ENCODE measurements at regions not wholly inside any gene's neighbourhood (a gene's known extent, or its start where the extent isn't known, plus 50 kb on each side); places are given as distances from the start of the nearest gene placed in this dataset.

DNA sequence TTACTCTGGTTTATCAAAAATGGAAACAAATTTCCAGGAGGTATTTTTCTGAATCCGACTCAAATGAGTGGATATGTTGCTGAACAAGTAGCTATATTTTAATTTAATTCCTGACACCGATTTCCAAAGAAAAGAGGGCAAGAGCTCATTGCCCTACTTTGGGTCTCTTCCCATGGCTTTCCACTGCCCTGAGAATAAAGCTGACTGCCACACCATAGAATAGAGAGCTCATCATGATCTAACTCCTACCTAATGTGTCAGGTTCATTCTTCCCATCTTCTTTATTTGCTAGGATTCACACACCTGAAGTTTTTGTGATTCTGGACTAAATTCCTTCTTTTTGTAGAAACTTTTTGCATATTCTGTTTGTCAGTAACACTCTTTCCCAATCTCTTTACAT is 792.1 kb downstream of the DTWD2 start:
- no peak overlapping the region for H3K4me3 ChIP-seq (ENCODE audit: low read depth, low read length)
- TF ChIP-seq, protein P1, sequence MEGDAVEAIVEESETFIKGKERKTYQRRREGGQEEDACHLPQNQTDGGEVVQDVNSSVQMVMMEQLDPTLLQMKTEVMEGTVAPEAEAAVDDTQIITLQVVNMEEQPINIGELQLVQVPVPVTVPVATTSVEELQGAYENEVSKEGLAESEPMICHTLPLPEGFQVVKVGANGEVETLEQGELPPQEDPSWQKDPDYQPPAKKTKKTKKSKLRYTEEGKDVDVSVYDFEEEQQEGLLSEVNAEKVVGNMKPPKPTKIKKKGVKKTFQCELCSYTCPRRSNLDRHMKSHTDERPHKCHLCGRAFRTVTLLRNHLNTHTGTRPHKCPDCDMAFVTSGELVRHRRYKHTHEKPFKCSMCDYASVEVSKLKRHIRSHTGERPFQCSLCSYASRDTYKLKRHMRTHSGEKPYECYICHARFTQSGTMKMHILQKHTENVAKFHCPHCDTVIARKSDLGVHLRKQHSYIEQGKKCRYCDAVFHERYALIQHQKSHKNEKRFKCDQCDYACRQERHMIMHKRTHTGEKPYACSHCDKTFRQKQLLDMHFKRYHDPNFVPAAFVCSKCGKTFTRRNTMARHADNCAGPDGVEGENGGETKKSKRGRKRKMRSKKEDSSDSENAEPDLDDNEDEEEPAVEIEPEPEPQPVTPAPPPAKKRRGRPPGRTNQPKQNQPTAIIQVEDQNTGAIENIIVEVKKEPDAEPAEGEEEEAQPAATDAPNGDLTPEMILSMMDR (IDR thresholded peaks at IDR 0.05; ENCODE audit: insufficient read depth, low read length) = no peak
- no peak for DNase-seq (ENCODE audit: low read depth)

GRCh38 chr5:118195211-118195610 is 793.1 kb downstream of the DTWD2 start:
- TF ChIP-seq, protein P1 (IDR thresholded peaks at IDR 0.05; ENCODE audit: insufficient read depth, low read length) = no peak
- DNase-seq (ENCODE audit: low read depth) = no peak
- no peak overlapping the region for H3K4me3 ChIP-seq (ENCODE audit: low read depth, low read length)

DNA sequence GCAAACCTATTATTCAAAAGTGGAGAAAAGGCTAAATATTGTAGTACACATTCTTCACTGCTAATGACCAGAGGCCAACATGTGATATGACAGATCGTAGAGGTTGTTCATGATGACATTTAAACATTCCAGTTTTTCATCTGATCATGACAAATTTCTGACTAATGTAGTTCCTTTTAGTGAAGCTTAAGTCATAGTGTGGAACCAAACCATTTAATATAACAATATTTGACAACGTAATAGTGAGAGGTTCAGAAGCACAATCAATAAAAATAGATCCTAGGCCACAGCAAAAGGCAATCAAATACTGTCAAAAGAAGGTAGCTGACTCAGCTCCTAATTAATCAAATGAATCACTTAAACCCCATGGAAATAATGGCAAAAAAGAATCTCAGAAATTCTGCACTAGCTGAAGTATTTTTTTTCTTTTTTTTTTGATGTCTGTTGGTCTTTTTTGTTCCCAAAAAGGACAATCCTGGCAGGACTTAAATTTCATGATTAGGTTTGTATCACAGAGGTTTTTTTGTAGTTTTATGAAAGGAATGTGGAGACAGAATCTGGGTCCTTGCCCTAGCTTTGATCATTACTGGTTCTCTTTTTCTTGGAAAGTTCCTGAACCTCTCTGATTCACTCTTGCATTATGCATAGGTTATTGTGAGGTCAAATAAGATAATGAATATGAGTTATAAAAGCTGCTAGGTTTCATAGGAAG is 795.0 kb downstream of the DTWD2 start:
- H3K4me3 ChIP-seq (ENCODE audit: low read depth, low read length) = no peak overlapping the region
- TF ChIP-seq, protein P1 (IDR thresholded peaks at IDR 0.05; ENCODE audit: insufficient read depth, low read length) = no peak
- DNase-seq (ENCODE audit: low read depth) = no peak

DNA sequence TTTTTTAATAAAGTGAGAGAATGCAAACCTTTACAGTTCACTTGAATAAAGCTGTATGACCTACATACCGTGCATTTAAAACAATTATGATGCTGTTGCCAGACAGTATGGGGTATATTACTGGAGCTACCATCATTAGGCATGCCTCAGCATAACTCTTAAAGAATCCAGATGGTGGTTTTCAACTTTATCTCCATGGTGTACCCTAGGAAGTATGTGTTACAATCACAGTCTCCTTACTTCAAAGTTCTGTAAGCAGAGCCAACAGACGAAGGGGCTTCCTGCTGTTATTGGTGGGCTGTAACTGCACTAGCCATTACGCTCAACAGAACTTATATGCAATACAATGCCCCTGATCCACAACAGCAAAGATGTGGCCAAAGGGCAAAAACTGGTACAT is 803.3 kb downstream of the DTWD2 start:
- TF ChIP-seq, protein P1 (IDR thresholded peaks at IDR 0.05; ENCODE audit: insufficient read depth, low read length) = no peak

DNA sequence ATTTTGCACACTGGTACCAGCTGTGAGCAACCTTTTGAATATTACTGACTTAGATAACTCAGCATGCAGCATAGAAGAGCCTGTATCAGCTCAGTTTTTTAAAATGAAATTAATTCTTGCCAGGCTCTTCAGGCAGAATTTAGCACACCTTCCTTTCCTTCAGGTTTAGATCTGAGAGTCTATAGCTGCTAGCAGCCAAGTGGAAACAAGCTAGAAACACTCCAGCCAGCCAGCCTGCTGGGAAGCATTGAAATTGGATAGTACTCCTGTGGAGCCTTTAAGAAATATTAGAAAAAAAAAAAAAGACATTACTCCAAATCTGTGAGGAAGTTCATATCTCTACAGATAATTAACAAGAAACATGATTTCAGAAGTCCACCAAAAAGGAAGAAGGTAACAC is 812.2 kb downstream of the DTWD2 start:
- H3K4me3 ChIP-seq (ENCODE audit: low read depth, low read length) = no peak overlapping the region
- no peak for DNase-seq (ENCODE audit: low read depth)
- TF ChIP-seq, protein P1 (IDR thresholded peaks at IDR 0.05; ENCODE audit: insufficient read depth, low read length) = no peak

More for the DNA sequence above, 803.3 kb downstream of the DTWD2 start:
- no peak overlapping the region for H3K4me3 ChIP-seq (ENCODE audit: low read depth, low read length)
- no peak for DNase-seq (ENCODE audit: low read depth)

DNA sequence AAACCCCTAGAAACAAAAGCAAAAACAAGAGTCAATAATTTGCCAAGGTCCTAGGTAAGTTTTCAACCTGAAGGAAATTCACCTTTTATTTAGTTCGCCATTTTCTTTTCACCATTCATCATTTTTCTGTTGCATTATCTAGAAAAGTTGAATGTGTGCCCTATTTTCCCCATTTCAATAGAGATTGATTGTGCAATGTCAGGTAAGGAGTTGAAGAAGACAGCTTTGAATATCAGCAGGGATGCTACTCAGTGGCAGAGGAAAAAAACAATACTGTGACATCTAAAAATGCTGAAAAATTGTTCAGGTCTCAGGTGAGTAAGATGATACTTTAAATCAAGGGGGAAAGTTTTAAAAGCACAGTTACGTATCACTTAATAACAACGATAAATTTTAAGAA is 813.7 kb downstream of the DTWD2 start:
- DNase-seq (ENCODE audit: low read depth) = no peak
- H3K4me3 ChIP-seq (ENCODE audit: low read depth, low read length) = no peak overlapping the region
- TF ChIP-seq, protein P1 (IDR thresholded peaks at IDR 0.05; ENCODE audit: insufficient read depth, low read length) = no peak

GRCh38 chr5:118173340-118173739 is 815.0 kb downstream of the DTWD2 start:
- DNase-seq (ENCODE audit: low read depth) = no peak
- H3K4me3 ChIP-seq (ENCODE audit: low read depth, low read length) = no peak overlapping the region
- TF ChIP-seq, protein P1 (IDR thresholded peaks at IDR 0.05; ENCODE audit: insufficient read depth, low read length) = no peak

Data from fibroblast of the aortic adventitia (primary cell).